ENCODE measurements at regions not wholly inside any gene's neighbourhood (a gene's known extent, or its start where the extent isn't known, plus 50 kb on each side); places are given as distances from the start of the nearest gene placed in this dataset.
"Not testable (repeated sequence)": the region's sequence is repeated elsewhere in the genome, so short reads cannot be mapped to it uniquely, and the experiment has no call there.

GRCh38 chr1:83508485-83509151, 490.3 kb downstream of the TTLL7 start:
- peaks cover 4% of the 10 kb centered on the region for H3K9me3 Mint-ChIP-seq (ENCODE audit: insufficient read depth)
- H3K27ac Mint-ChIP-seq, result peak overlapping the region; percentile 91
- ChIA-PET CTCF (interaction anchor here (0.9 to 1.4 kb wide), 2 partner anchors 19 to 636 kb away, joined by 3 to 4 read pairs; partner anchors contain the start of gene PRKACB), POLR2A (no interaction called here)
- peaks cover 33% of the 10 kb centered on the region for H3K4me1 Mint-ChIP-seq (ENCODE audit: low read depth)
- peaks cover 56% of the 10 kb centered on the region for H3K36me3 Mint-ChIP-seq (ENCODE audit: low read depth)
- H3K27me3 Mint-ChIP-seq (ENCODE audit: low read depth), result no peaks in the 10 kb centered on the region
- peak; percentile 76 for DNase-seq
- H3K4me3 Mint-ChIP-seq, result peak overlapping the region; percentile 64
- peak; percentile 98 for ATAC-seq

GRCh38 chr1:83505148-83505547, 493.8 kb downstream of the TTLL7 start:
- Mint-ChIP-seq H3K9me3 (ENCODE audit: insufficient read depth) (peaks cover 4% of the 10 kb centered on the region), H3K27ac (no peak overlapping the region)

GRCh38 chr1:83503153-83503552, 495.8 kb downstream of the TTLL7 start:
- ChIA-PET CTCF (no interaction called here), POLR2A (no interaction called here)

More at GRCh38 chr1:83505148-83505547, 493.8 kb downstream of the TTLL7 start:
- POLR2A ChIA-PET, result no interaction called here
- no peaks in the 10 kb centered on the region for H3K27me3 Mint-ChIP-seq (ENCODE audit: low read depth)
- DNase-seq, result no peak
- H3K36me3 Mint-ChIP-seq (ENCODE audit: low read depth), result peaks cover 47% of the 10 kb centered on the region
- ATAC-seq, result no peak
- H3K4me1 Mint-ChIP-seq (ENCODE audit: low read depth), result peaks cover 42% of the 10 kb centered on the region
- CTCF ChIA-PET, result interaction anchor here (0.5 kb wide), 1 partner anchor 259 kb away, joined by 3 read pairs; no protein-coding TSS in a partner anchor
- H3K4me3 Mint-ChIP-seq, result no peak overlapping the region

GRCh38 chr1:83500987-83501591, 497.8 kb downstream of the TTLL7 start:
- DNase-seq, result no peak
- Mint-ChIP-seq H3K4me1 (ENCODE audit: low read depth) (peaks cover 26% of the 10 kb centered on the region), H3K36me3 (ENCODE audit: low read depth) (peaks cover 25% of the 10 kb centered on the region), H3K27ac (peak overlapping the region; percentile 8), H3K27me3 (ENCODE audit: low read depth) (no peaks in the 10 kb centered on the region), H3K4me3 (no peak overlapping the region), H3K9me3 (ENCODE audit: insufficient read depth) (peaks cover 4% of the 10 kb centered on the region)
- ChIA-PET POLR2A (interaction anchor here (1.2 kb wide), 1 partner anchor 12 kb away, joined by 4 read pairs; no protein-coding TSS in a partner anchor), CTCF (no interaction called here)
- no peak for ATAC-seq

More at GRCh38 chr1:83503153-83503552, 495.8 kb downstream of the TTLL7 start:
- DNase-seq, result no peak
- Mint-ChIP-seq H3K9me3 (ENCODE audit: insufficient read depth) (peaks cover 4% of the 10 kb centered on the region), H3K4me3 (no peak overlapping the region), H3K27ac (no peak overlapping the region), H3K27me3 (ENCODE audit: low read depth) (no peaks in the 10 kb centered on the region), H3K36me3 (ENCODE audit: low read depth) (peaks cover 34% of the 10 kb centered on the region), H3K4me1 (ENCODE audit: low read depth) (peaks cover 34% of the 10 kb centered on the region)
- ATAC-seq, result no peak

GRCh38 chr1:83500531-83500930, 498.4 kb downstream of the TTLL7 start:
- peaks cover 27% of the 10 kb centered on the region for H3K4me1 Mint-ChIP-seq (ENCODE audit: low read depth)
- H3K27ac Mint-ChIP-seq, result no peak overlapping the region
- no peaks in the 10 kb centered on the region for H3K27me3 Mint-ChIP-seq (ENCODE audit: low read depth)
- ATAC-seq, result no peak
- H3K36me3 Mint-ChIP-seq (ENCODE audit: low read depth), result peaks cover 22% of the 10 kb centered on the region
- ChIA-PET POLR2A (interaction anchor here (1.2 kb wide), 1 partner anchor 11 kb away, joined by 4 read pairs; no protein-coding TSS in a partner anchor), CTCF (no interaction called here)
- no peak overlapping the region for H3K4me3 Mint-ChIP-seq
- H3K9me3 Mint-ChIP-seq (ENCODE audit: insufficient read depth), result peaks cover 4% of the 10 kb centered on the region
- no peak for DNase-seq

- DNase-seq, result no peak
- Mint-ChIP-seq H3K9me3 (ENCODE audit: insufficient read depth) (peaks cover 7% of the 10 kb centered on the region), H3K36me3 (ENCODE audit: low read depth) (peaks cover 17% of the 10 kb centered on the region), H3K27me3 (ENCODE audit: low read depth) (no peaks in the 10 kb centered on the region), H3K27ac (no peak overlapping the region), H3K4me3 (no peak overlapping the region), H3K4me1 (ENCODE audit: low read depth) (peaks cover 27% of the 10 kb centered on the region)
- ATAC-seq, result no peak
- CTCF ChIA-PET, result no interaction called here
- POLR2A ChIA-PET, result interaction anchor here (1.2 kb wide), 1 partner anchor 11 kb away, joined by 4 read pairs; no protein-coding TSS in a partner anchor
These were observed 498.9 kb downstream of the TTLL7 start for GRCh38 chr1:83499998-83500397.

- H3K36me3 Mint-ChIP-seq (ENCODE audit: low read depth), result peaks cover 15% of the 10 kb centered on the region
These were observed 501.4 kb downstream of the TTLL7 start for GRCh38 chr1:83497563-83497962.

GRCh38 chr1:83495560-83495959, 503.4 kb downstream of the TTLL7 start:
- no peak overlapping the region for H3K27ac Mint-ChIP-seq
- H3K4me3 Mint-ChIP-seq, result no peak overlapping the region
- H3K9me3 Mint-ChIP-seq (ENCODE audit: insufficient read depth), result peaks cover 8% of the 10 kb centered on the region
- DNase-seq, result no peak
- no peak for ATAC-seq
- peaks cover 6% of the 10 kb centered on the region for H3K36me3 Mint-ChIP-seq (ENCODE audit: low read depth)
- H3K4me1 Mint-ChIP-seq (ENCODE audit: low read depth), result peaks cover 17% of the 10 kb centered on the region
- H3K27me3 Mint-ChIP-seq (ENCODE audit: low read depth), result no peaks in the 10 kb centered on the region
- ChIA-PET CTCF (no interaction called here), POLR2A (no interaction called here)

More at GRCh38 chr1:83497563-83497962, 501.4 kb downstream of the TTLL7 start:
- ATAC-seq (no peak), DNase-seq (no peak)
- POLR2A ChIA-PET, result no interaction called here
- Mint-ChIP-seq H3K4me3 (no peak overlapping the region), H3K27me3 (ENCODE audit: low read depth) (no peaks in the 10 kb centered on the region), H3K9me3 (ENCODE audit: insufficient read depth) (peaks cover 8% of the 10 kb centered on the region), H3K4me1 (ENCODE audit: low read depth) (peaks cover 27% of the 10 kb centered on the region), H3K27ac (no peak overlapping the region)
- CTCF ChIA-PET, result interaction anchor here (0.7 kb wide), 1 partner anchor 10 kb away, joined by 4 read pairs; no protein-coding TSS in a partner anchor

GRCh38 chr1:83493633-83494032, 505.3 kb downstream of the TTLL7 start:
- Mint-ChIP-seq H3K4me3 (no peak overlapping the region), H3K4me1 (ENCODE audit: low read depth) (peaks cover 15% of the 10 kb centered on the region), H3K9me3 (ENCODE audit: insufficient read depth) (peaks cover 8% of the 10 kb centered on the region), H3K36me3 (ENCODE audit: low read depth) (peaks cover 7% of the 10 kb centered on the region), H3K27ac (no peak overlapping the region), H3K27me3 (ENCODE audit: low read depth) (no peaks in the 10 kb centered on the region)
- no peak for DNase-seq
- ChIA-PET POLR2A (no interaction called here), CTCF (no interaction called here)
- no peak for ATAC-seq

GRCh38 chr1:83491930-83492329, 507.0 kb downstream of the TTLL7 start:
- no peaks in the 10 kb centered on the region for H3K27me3 Mint-ChIP-seq (ENCODE audit: low read depth)
- H3K9me3 Mint-ChIP-seq (ENCODE audit: insufficient read depth), result peaks cover 8% of the 10 kb centered on the region
- ChIA-PET POLR2A (no interaction called here), CTCF (no interaction called here)
- no peak overlapping the region for H3K27ac Mint-ChIP-seq
- H3K4me1 Mint-ChIP-seq (ENCODE audit: low read depth), result peaks cover 26% of the 10 kb centered on the region
- no peak for DNase-seq
- peaks cover 7% of the 10 kb centered on the region for H3K36me3 Mint-ChIP-seq (ENCODE audit: low read depth)
- H3K4me3 Mint-ChIP-seq, result no peak overlapping the region
- no peak for ATAC-seq

- ChIA-PET POLR2A (no interaction called here), CTCF (interaction anchor here (1.5 kb wide), 1 partner anchor 17 kb away, joined by 4 read pairs; no protein-coding TSS in a partner anchor)
These were observed 507.9 kb downstream of the TTLL7 start for GRCh38 chr1:83490988-83491387.

GRCh38 chr1:83488105-83488504, 510.8 kb downstream of the TTLL7 start:
- POLR2A ChIA-PET; H3K4me3 Mint-ChIP-seq; H3K36me3 Mint-ChIP-seq (ENCODE audit: low read depth); CTCF ChIA-PET; H3K27me3 Mint-ChIP-seq (ENCODE audit: low read depth); H3K9me3 Mint-ChIP-seq (ENCODE audit: insufficient read depth): not testable (repeated sequence)
- ATAC-seq, result peak; percentile 76
- DNase-seq, result peak; percentile 22
- H3K4me1 Mint-ChIP-seq (ENCODE audit: low read depth), result peaks cover 28% of the 10 kb centered on the region
- H3K27ac Mint-ChIP-seq, result peak overlapping the region; percentile 55

More at GRCh38 chr1:83490988-83491387, 507.9 kb downstream of the TTLL7 start:
- H3K36me3 Mint-ChIP-seq (ENCODE audit: low read depth), result peaks cover 7% of the 10 kb centered on the region
- ATAC-seq, result no peak
- no peak overlapping the region for H3K4me3 Mint-ChIP-seq
- H3K27ac Mint-ChIP-seq, result no peak overlapping the region
- DNase-seq, result no peak
- H3K27me3 Mint-ChIP-seq (ENCODE audit: low read depth), result no peaks in the 10 kb centered on the region
- H3K4me1 Mint-ChIP-seq (ENCODE audit: low read depth), result peaks cover 26% of the 10 kb centered on the region
- peaks cover 8% of the 10 kb centered on the region for H3K9me3 Mint-ChIP-seq (ENCODE audit: insufficient read depth)

All from activated CD8-positive, alpha-beta T cell treated with anti-CD3 and anti-CD28 coated beads, Interleukin-2, amount 10 ng/mL, durations not matched to agents 7 days and 5 days (primary cell).